GM10266 (cell line): ENCODE measurements at regions not wholly inside any gene's neighbourhood (a gene's known extent, or its start where the extent isn't known, plus 50 kb on each side); places are given as distances from the start of the nearest gene placed in this dataset.

ENCODE experiments used
- DNase-seq: peaks from one replicate; pipeline ENCODE4 v3.0.0; 2012; ENCODE audit errors: extremely low spot score
- TF ChIP-seq, protein P1 (sequence below): IDR thresholded peaks from 2 replicates; pipeline ENCODE4 v1.5.1; 2012; ENCODE audit warnings: mild to moderate bottlenecking, low read depth; ENCODE audit not compliant: control insufficient read depth, insufficient read depth; ENCODE audit errors: missing control alignments

GRCh38 chr1:116276532-116276931 lies 96.5 kb upstream of the ATP1A1 start:
- TF ChIP-seq, protein P1, sequence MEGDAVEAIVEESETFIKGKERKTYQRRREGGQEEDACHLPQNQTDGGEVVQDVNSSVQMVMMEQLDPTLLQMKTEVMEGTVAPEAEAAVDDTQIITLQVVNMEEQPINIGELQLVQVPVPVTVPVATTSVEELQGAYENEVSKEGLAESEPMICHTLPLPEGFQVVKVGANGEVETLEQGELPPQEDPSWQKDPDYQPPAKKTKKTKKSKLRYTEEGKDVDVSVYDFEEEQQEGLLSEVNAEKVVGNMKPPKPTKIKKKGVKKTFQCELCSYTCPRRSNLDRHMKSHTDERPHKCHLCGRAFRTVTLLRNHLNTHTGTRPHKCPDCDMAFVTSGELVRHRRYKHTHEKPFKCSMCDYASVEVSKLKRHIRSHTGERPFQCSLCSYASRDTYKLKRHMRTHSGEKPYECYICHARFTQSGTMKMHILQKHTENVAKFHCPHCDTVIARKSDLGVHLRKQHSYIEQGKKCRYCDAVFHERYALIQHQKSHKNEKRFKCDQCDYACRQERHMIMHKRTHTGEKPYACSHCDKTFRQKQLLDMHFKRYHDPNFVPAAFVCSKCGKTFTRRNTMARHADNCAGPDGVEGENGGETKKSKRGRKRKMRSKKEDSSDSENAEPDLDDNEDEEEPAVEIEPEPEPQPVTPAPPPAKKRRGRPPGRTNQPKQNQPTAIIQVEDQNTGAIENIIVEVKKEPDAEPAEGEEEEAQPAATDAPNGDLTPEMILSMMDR: no peak
- DNase-seq: no peak

DNA sequence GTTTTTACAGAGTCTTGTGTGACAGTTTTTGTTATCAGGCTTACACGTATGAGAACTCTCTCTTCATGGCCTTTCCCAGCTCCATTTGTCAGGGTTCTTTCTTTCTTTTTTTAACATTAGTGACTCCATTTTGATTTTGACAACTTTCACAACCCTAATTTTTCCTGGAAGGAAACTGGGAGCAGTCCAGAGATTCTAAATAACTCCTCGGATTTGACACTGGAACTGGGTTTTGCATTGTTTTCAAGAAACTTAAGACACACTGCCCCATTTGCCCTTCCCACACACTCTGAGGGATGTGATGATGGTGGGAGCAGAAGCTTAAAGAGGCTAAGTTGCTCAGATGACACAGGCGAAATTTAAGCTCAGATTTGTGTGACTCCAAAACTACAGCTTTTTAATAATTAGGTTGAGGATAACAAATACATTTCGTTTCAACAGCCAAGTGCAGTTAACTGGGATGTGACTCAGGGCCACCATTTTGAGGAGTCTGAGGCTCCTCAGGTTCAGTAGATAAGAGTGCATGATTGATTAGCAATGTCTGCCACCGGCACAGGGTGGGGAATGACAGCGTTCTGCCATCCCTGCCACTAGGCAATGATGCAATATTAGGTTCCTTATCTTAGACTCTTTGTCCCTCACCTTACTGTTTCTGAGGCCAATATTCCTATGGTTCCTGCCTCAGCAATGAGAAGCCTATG lies 95.1 kb upstream of the ATP1A1 start:
- no peak for DNase-seq
- TF ChIP-seq, protein P1: no peak

GRCh38 chr1:116278541-116278866 lies 94.5 kb upstream of the ATP1A1 start:
- DNase-seq: no peak
- TF ChIP-seq, protein P1: no peak

- TF ChIP-seq, protein P1: no peak
- DNase-seq: no peak
Measured at GRCh38 chr1:116279715-116280114, 93.3 kb upstream of the ATP1A1 start.

DNA sequence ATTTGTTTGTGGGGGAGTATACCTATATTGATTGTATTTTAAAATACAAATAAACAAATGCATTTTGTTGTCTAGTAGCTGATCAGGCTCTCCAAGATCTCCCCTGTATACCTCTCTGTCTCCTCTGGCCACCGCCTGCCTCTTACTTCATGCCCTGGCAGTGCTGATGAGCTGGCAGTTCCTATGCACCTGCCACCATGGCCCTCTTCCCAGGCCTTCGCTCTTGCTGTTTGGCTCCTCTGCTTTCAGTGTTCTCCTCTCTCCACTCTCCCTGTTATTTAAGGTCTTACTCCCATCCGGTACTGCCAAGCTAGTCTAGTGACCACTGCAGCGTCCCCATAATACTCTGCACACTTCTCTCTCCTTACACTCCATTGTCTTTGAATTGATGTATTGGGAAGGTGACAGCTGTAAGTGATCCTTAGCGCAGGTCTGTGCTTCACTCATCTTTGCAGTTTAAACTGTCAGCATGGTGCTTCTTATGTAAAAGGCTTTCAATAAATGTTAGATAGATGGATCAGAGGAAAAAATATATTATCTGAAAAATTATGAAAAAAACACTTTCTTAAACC lies 88.1 kb upstream of the ATP1A1 start:
- DNase-seq: no peak
- TF ChIP-seq, protein P1: no peak

GRCh38 chr1:116286541-116286971 lies 86.5 kb upstream of the ATP1A1 start:
- DNase-seq: no peak
- TF ChIP-seq, protein P1: no peak
